Panc1 (cell line): ENCODE measurements at regions not wholly inside any gene's neighbourhood (a gene's known extent, or its start where the extent isn't known, plus 50 kb on each side); places are given as distances from the start of the nearest gene placed in this dataset.

Source experiments
- ATAC-seq: fragments of 200-7000 bp; cut with Tn5 transposase; 2 replicates; pipeline ENCODE4 v1.9.1; 2020; ENCODE audit warnings: mild to moderate bottlenecking, moderate library complexity
- BruUV-seq: library from RNA; stranded (reverse); fragments of 400-500 nt; replicated peaks from 2 replicates; lab custom pipeline; 2021; lab: Mats Ljungman, UMichigan
- CTCF ChIA-PET: fragments of 300-600 bp; sonication (Branson Sonifier 250); formaldehyde crosslinking; loops from one replicate; lab custom pipeline; 2022; ENCODE audit warnings: antibody characterized with exemption; lab: Charles Lee
- POLR2A ChIA-PET: fragments of 300-600 bp; sonication (Branson Sonifier 250); formaldehyde crosslinking; loops from one replicate; lab custom pipeline; 2022; ENCODE audit warnings: antibody characterized with exemption; lab: Charles Lee
- DNase-seq: peaks from one replicate; pipeline ENCODE4 v3.0.0-alpha.2; 2010; ENCODE audit warnings: low read depth, low spot score
- H3K27ac ChIP-seq: 2 replicates; pipeline ENCODE4 v1.5.1; 2011; ENCODE audit warnings: mild to moderate bottlenecking, low read length, inconsistent platforms
- H3K27me3 ChIP-seq: fragments of 200-500 bp; sonication (Bioruptor generic); 2 replicates; pipeline ENCODE4 v1.6.0; 2014; ENCODE audit warnings: low read length, inconsistent platforms; ENCODE audit not compliant: control insufficient read depth, insufficient read depth
- H3K36me3 ChIP-seq: fragments of 200-500 bp; sonication (Bioruptor generic); 2 replicates; pipeline ENCODE4 v1.5.1; 2014; ENCODE audit warnings: inconsistent platforms, mild to moderate bottlenecking, low read length, moderate library complexity; ENCODE audit not compliant: control insufficient read depth, insufficient read depth
- H3K4me1 ChIP-seq: 2 replicates; pipeline ENCODE4 v1.5.1; 2011; ENCODE audit warnings: inconsistent platforms, mild to moderate bottlenecking, low read length, moderate library complexity; ENCODE audit not compliant: control insufficient read depth, insufficient read depth
- H3K4me3 ChIP-seq, 2 experiments: 2 replicates each; pipeline ENCODE4 v1.5.1; 2011 to 2012; ENCODE audit warnings: low read depth in 2 of 2, low read length in 2 of 2, mild to moderate bottlenecking in 2 of 2, inconsistent platforms in 1 of 2, moderate library complexity in 1 of 2
- H3K9me3 ChIP-seq: fragments of 200-500 bp; sonication (Bioruptor generic); 2 replicates; pipeline ENCODE4 v1.5.1; 2014; ENCODE audit warnings: low read depth, mild to moderate bottlenecking, inconsistent platforms, low read length, moderate library complexity; ENCODE audit not compliant: control insufficient read depth, insufficient read depth
- CTCF ChIP-seq: fragments of 450-650 bp; IDR thresholded peaks from 2 replicates; pipeline ENCODE4 v1.5.1; 2017; ENCODE audit warnings: mild to moderate bottlenecking
- POLR2AphosphoS5 ChIP-seq: IDR thresholded peaks from 2 replicates; pipeline ENCODE4 v1.6.1; 2012; ENCODE audit warnings: mild to moderate bottlenecking, low read depth, low read length, moderate library complexity
- REST ChIP-seq, 2 experiments: IDR thresholded peaks; 2 replicates each; pipeline ENCODE4 v1.6.1; 2011 to 2012; ENCODE audit warnings: low read depth in 2 of 2, control low read depth in 1 of 2, low read length in 1 of 2, mild to moderate bottlenecking in 1 of 2, moderate library complexity in 1 of 2; ENCODE audit not compliant: insufficient read depth in 1 of 2
- SIN3A ChIP-seq: IDR thresholded peaks from 2 replicates; pipeline ENCODE4 v1.6.1; 2012; ENCODE audit warnings: low read depth, mild to moderate bottlenecking, low read length, moderate library complexity, borderline replicate concordance; ENCODE audit not compliant: insufficient read depth
- TCF7L2 ChIP-seq: IDR thresholded peaks from 2 replicates; pipeline ENCODE4 v1.6.1; 2011; ENCODE audit warnings: mild to moderate bottlenecking, low read depth, low read length, inconsistent platforms
- in situ Hi-C: cut with HindIII; loops from 2 replicates; pipeline ENCODE4 v1.10.0; 2016; ENCODE audit warnings: low sequenced_read_pairs, low pct_unique_long_range_greater_than_20kb
- intact Hi-C: fragments of 100-400 bp; cut with micrococcal nuclease; formaldehyde crosslinking; loops from one replicate; pipeline ENCODE4 v1.10.0; 2022; ENCODE audit not compliant: unreplicated experiment

- BruUV-seq: no TSS peak
- in situ Hi-C loops: no loop called here
- Histone ChIP-seq H3K27me3 (no peaks in the 10 kb centered on the region), H3K27ac (no peak overlapping the region), H3K4me3 (no peak overlapping the region), H3K9me3 (no peaks in the 10 kb centered on the region), H3K36me3 (no peaks in the 10 kb centered on the region), H3K4me1 (no peaks in the 10 kb centered on the region)
- ChIA-PET POLR2A (no interaction called here), CTCF (interaction anchor here (0.7 kb wide), 1 partner anchor 1233 kb away, joined by 3 read pairs; no protein-coding TSS in a partner anchor)
- intact Hi-C loops: no loop called here
- no peak for DNase-seq
- TF ChIP-seq CTCF: no peak
- no peak for TF ChIP-seq SIN3A
- TF ChIP-seq REST (IDR thresholded peaks at IDR 0.05; ENCODE audit: insufficient read depth in 1 of 2, low read depth in 2 of 2, low read length in 1 of 2): no peak
- no peak for TF ChIP-seq POLR2AphosphoS5
- no peak for TF ChIP-seq TCF7L2
- ATAC-seq: no peak
Measured at GRCh38 chr1:82168482-82168881, 367.7 kb downstream of the ADGRL2 start.

- DNase-seq (no peak), ATAC-seq (no peak)
- H3K4me3 ChIP-seq: no peak overlapping the region
- ChIA-PET CTCF (no interaction called here), POLR2A (no interaction called here)
- in situ Hi-C loops (no loop called here), intact Hi-C loops (no loop called here)
- no peaks in the 10 kb centered on the region for H3K9me3 ChIP-seq
- no peaks in the 10 kb centered on the region for H3K27me3 ChIP-seq
- H3K36me3 ChIP-seq: no peaks in the 10 kb centered on the region
- no peaks in the 10 kb centered on the region for H3K4me1 ChIP-seq
- TF ChIP-seq POLR2AphosphoS5 (no peak), REST (IDR thresholded peaks at IDR 0.05; ENCODE audit: insufficient read depth in 1 of 2, low read depth in 2 of 2, low read length in 1 of 2) (no peak), TCF7L2 (no peak), SIN3A (no peak), CTCF (no peak)
- H3K27ac ChIP-seq: no peak overlapping the region
- BruUV-seq: no TSS peak
Measured at GRCh38 chr1:82165304-82165703, 364.6 kb downstream of the ADGRL2 start.
